Spleen (tissue), 11 donors: ENCODE measurements at regions not wholly inside any gene's neighbourhood (a gene's known extent, or its start where the extent isn't known, plus 50 kb on each side); places are given as distances from the start of the nearest gene placed in this dataset.

Experiments used
- DNase-seq: peaks from one replicate; pipeline ENCODE4 v3.0.0-alpha.2; 2020
- H3K27ac ChIP-seq, 8 donors: fragments of 200-600 bp; sonication (generic) in 7 of 8; 1 replicate in 4 of 8; 2 replicates in 4 of 8; pipeline versions ENCODE4 v1.5.0 to v1.8.0; 2016 to 2021; ENCODE audit warnings: inconsistent platforms in 4 of 8, mild to moderate bottlenecking in 4 of 8, moderate library complexity in 1 of 8
- H3K27me3 ChIP-seq, 7 donors: fragments of 200-600 bp; sonication (generic) in 6 of 7; replicated peaks in 1 of 7; 1 replicate in 4 of 7; 2 replicates in 3 of 7; pipeline versions ENCODE4 v1.5.0 to v1.8.0; 2016 to 2021; ENCODE audit warnings: inconsistent platforms in 3 of 7, mild to moderate bottlenecking in 1 of 7
- H3K36me3 ChIP-seq, 6 donors: fragments of 200-600 bp; sonication (generic) in 5 of 6; 1 replicate in 4 of 6; 2 replicates in 2 of 6; pipeline versions ENCODE4 v1.5.0 to v1.8.0; 2016 to 2021; ENCODE audit warnings: inconsistent platforms in 2 of 6
- H3K4me1 ChIP-seq, 6 donors: fragments of 200-600 bp; sonication (generic) in 5 of 6; 1 replicate in 3 of 6; 2 replicates in 3 of 6; pipeline versions ENCODE4 v1.5.0 to v1.8.0; 2016 to 2021; ENCODE audit warnings: inconsistent platforms in 3 of 6
- H3K4me3 ChIP-seq, 8 donors: fragments of 200-600 bp; sonication (generic) in 7 of 8; 1 replicate in 4 of 8; 2 replicates in 4 of 8; pipeline versions ENCODE4 v1.5.0 to v1.8.0; 2016 to 2021; ENCODE audit warnings: inconsistent platforms in 4 of 8, mild to moderate bottlenecking in 4 of 8, moderate library complexity in 2 of 8
- H3K9me3 ChIP-seq, 8 donors: fragments of 200-600 bp; sonication (generic) in 7 of 8; 1 replicate in 4 of 8; 2 replicates in 4 of 8; pipeline versions ENCODE4 v1.5.0 to v1.8.0; 2016 to 2021; ENCODE audit warnings: inconsistent platforms in 4 of 8
- CTCF ChIP-seq, 11 experiments: fragments of 200-600 bp in 7 of 11; fragments of 450-650 bp in 4 of 11; sonication (generic) in 4 of 11; IDR thresholded peaks in 8 of 11; conservative IDR thresholded peaks in 3 of 11; 1 replicate in 7 of 11; 2 replicates in 4 of 11; pipeline versions ENCODE4 v1.4.0 to v1.8.0; 2016 to 2021; ENCODE audit warnings: antibody characterized with exemption in 11 of 11, inconsistent platforms in 4 of 11, mild to moderate bottlenecking in 1 of 11
- POLR2A ChIP-seq, 3 donors: fragments of 450-650 bp; IDR thresholded peaks; one replicate each; pipeline ENCODE4 v1.5.1; 2017; ENCODE audit warnings: antibody characterized with exemption in 3 of 3, mild to moderate bottlenecking in 1 of 3
- POLR2AphosphoS5 ChIP-seq, 3 donors: sonication (generic); formaldehyde crosslinking; IDR thresholded peaks; one replicate each; pipeline ENCODE4 v1.5.1; 2017; ENCODE audit warnings: antibody characterized with exemption in 3 of 3
- WGBS, 5 donors: extraction: QIAGEN DNeasy Blood & Tissue Kit in 3 of 5; methylation state at CpG; one replicate each; pipeline versions ENCODE4 v1.1.5 to v1.1.7; 2013 to 2018; 5-methylcytosine and 5-hydroxymethylcytosine counted together
- intact Hi-C: fragments of 100-400 bp; cut with DNase I; formaldehyde crosslinking; loops from one replicate; pipeline ENCODE4 v1.15.0; 2023; ENCODE audit warnings: low total_unique reads
- donor health status: healthy with polysubstance abuse.
- donor health status: DM: no; HTN: no; CAD: no; lungs with moderate emphysema.
- donor health status: DM: no; HTN: no; CAD: no.
- donor health status: Bipolar disorder and iron deficiency.
- donor health status: healthy.
- donor health status: DM: no; HTN: no; CAD: no.
- donor health status: DM: yes; HTN: yes; CAD: no.

GRCh38 chr3:164030194-164030593, 1048.1 kb downstream of the SI start:
- H3K27me3 ChIP-seq: no peaks in the 10 kb centered on the region
- TF ChIP-seq POLR2AphosphoS5 (IDR thresholded peaks at IDR 0.05): no peak
- no peak for TF ChIP-seq POLR2A (IDR thresholded peaks at IDR 0.05)
- no peak for TF ChIP-seq CTCF (IDR thresholded peaks at IDR 0.05 in 8 of 11, conservative IDR thresholded peaks at IDR 0.05 in 3 of 11)
- H3K4me3 ChIP-seq: no peak overlapping the region
- intact Hi-C loops: no loop called here
- no peaks in the 10 kb centered on the region for H3K36me3 ChIP-seq
- 60 to 76% (median 70%) methylated on average over 4 of the region's 4 CpGs for WGBS, 5 donors
- H3K9me3 ChIP-seq: peaks cover 0 to 10% (median 0%) of the 10 kb centered on the region in 8 donors
- no peak overlapping the region for H3K27ac ChIP-seq
- no peak for DNase-seq
- H3K4me1 ChIP-seq: no peaks in the 10 kb centered on the region

- no peaks in the 10 kb centered on the region for H3K27me3 ChIP-seq
- H3K4me1 ChIP-seq: no peaks in the 10 kb centered on the region
- TF ChIP-seq POLR2AphosphoS5 (IDR thresholded peaks at IDR 0.05) (no peak), CTCF (IDR thresholded peaks at IDR 0.05 in 8 of 11, conservative IDR thresholded peaks at IDR 0.05 in 3 of 11) (no peak), POLR2A (IDR thresholded peaks at IDR 0.05) (no peak)
- 80 to 90% (median 86%) methylated on average over 10 of the region's 10 CpGs for WGBS, 5 donors
- no peaks in the 10 kb centered on the region for H3K36me3 ChIP-seq
- H3K27ac ChIP-seq: no peak overlapping the region
- no peak overlapping the region for H3K4me3 ChIP-seq
- intact Hi-C loops: no loop called here
- DNase-seq: no peak
- H3K9me3 ChIP-seq: peaks cover 0 to 16% (median 0%) of the 10 kb centered on the region in 8 donors
Observed at GRCh38 chr3:164024786-164025185, 1053.5 kb downstream of the SI start.

- H3K4me1 ChIP-seq: no peaks in the 10 kb centered on the region
- WGBS, 5 donors: 71 to 94% (median 89%) methylated on average over 3 to 4 of the region's 4 CpGs
- peaks cover 0 to 21% (median 0%) of the 10 kb centered on the region in 8 donors for H3K9me3 ChIP-seq
- no peak for TF ChIP-seq POLR2A (IDR thresholded peaks at IDR 0.05)
- no peak for TF ChIP-seq POLR2AphosphoS5 (IDR thresholded peaks at IDR 0.05)
- no peak for TF ChIP-seq CTCF (IDR thresholded peaks at IDR 0.05 in 8 of 11, conservative IDR thresholded peaks at IDR 0.05 in 3 of 11)
- no peak overlapping the region for H3K4me3 ChIP-seq
- H3K27me3 ChIP-seq: no peaks in the 10 kb centered on the region
- no peaks in the 10 kb centered on the region for H3K36me3 ChIP-seq
- no peak overlapping the region for H3K27ac ChIP-seq
- DNase-seq: no peak
- intact Hi-C loops: no loop called here
Observed at GRCh38 chr3:164023480-164023879, 1054.8 kb downstream of the SI start.

GRCh38 chr3:164018500-164018899, 1059.8 kb downstream of the SI start:
- intact Hi-C loops: no loop called here
- no peaks in the 10 kb centered on the region for H3K36me3 ChIP-seq
- no peak overlapping the region for H3K4me3 ChIP-seq
- no peak for DNase-seq
- WGBS, 5 donors: 84 to 96% (median 89%) methylated on average over 9 of the region's 9 CpGs
- TF ChIP-seq POLR2AphosphoS5 (IDR thresholded peaks at IDR 0.05) (no peak), POLR2A (IDR thresholded peaks at IDR 0.05) (no peak)
- peaks cover 0 to 21% (median 0%) of the 10 kb centered on the region in 8 donors for H3K9me3 ChIP-seq
- H3K27ac ChIP-seq: no peak overlapping the region
- H3K27me3 ChIP-seq: no peaks in the 10 kb centered on the region
- H3K4me1 ChIP-seq: no peaks in the 10 kb centered on the region

- Histone ChIP-seq H3K9me3 (peaks cover 0 to 14% (median 3%) of the 10 kb centered on the region in 8 donors), H3K27me3 (no peaks in the 10 kb centered on the region), H3K4me3 (no peak overlapping the region), H3K27ac (no peak overlapping the region), H3K4me1 (no peaks in the 10 kb centered on the region), H3K36me3 (no peaks in the 10 kb centered on the region)
- DNase-seq: no peak
- intact Hi-C loops: no loop called here
- TF ChIP-seq POLR2A (IDR thresholded peaks at IDR 0.05): no peak
- no peak for TF ChIP-seq POLR2AphosphoS5 (IDR thresholded peaks at IDR 0.05)
- no peak for TF ChIP-seq CTCF (IDR thresholded peaks at IDR 0.05 in 8 of 11, conservative IDR thresholded peaks at IDR 0.05 in 3 of 11)
- 86 to 95% (median 91%) methylated on average over 1 of the region's 1 CpG for WGBS, 5 donors
Observed at GRCh38 chr3:164007765-164008164, 1070.5 kb downstream of the SI start.
